HCT116 (cell line): ENCODE measurements at regions not wholly inside any gene's neighbourhood (a gene's known extent, or its start where the extent isn't known, plus 50 kb on each side); places are given as distances from the start of the nearest gene placed in this dataset.

ENCODE experiments used
- CEBPB ChIP-seq: IDR thresholded peaks from 2 replicates; pipeline ENCODE4 v1.6.1; 2012; ENCODE audit warnings: low read depth
- EZH2phosphoT487 ChIP-seq: fragments of 200-600 bp; IDR thresholded peaks from 2 replicates; pipeline ENCODE4 v1.6.1; 2018; ENCODE audit warnings: antibody characterized with exemption, borderline replicate concordance
- FOSL1 ChIP-seq: IDR thresholded peaks from 2 replicates; pipeline ENCODE4 v1.6.1; 2012; ENCODE audit warnings: low read depth
- JUND ChIP-seq: IDR thresholded peaks from 2 replicates; pipeline ENCODE4 v1.6.1; 2012
- POLR2A ChIP-seq: IDR thresholded peaks from 2 replicates; pipeline ENCODE4 v1.7.0; 2011; ENCODE audit warnings: borderline replicate concordance; ENCODE audit not compliant: insufficient read depth, insufficient read length; ENCODE audit errors: extremely low read depth
- RAD21 ChIP-seq: IDR thresholded peaks from 2 replicates; pipeline ENCODE4 v1.6.1; 2012; ENCODE audit warnings: low read depth, mild to moderate bottlenecking
- SIN3A ChIP-seq: IDR thresholded peaks from 2 replicates; pipeline ENCODE4 v1.6.1; 2012; ENCODE audit warnings: low read depth
- SRF ChIP-seq: IDR thresholded peaks from 2 replicates; pipeline ENCODE4 v1.6.1; 2012; ENCODE audit warnings: low read depth
- ZFX ChIP-seq: fragments of 450-650 bp; IDR thresholded peaks from 2 replicates; pipeline ENCODE4 v1.6.1; 2017
- ZNF274 ChIP-seq: fragments of 200-500 bp; sonication (Bioruptor generic); IDR thresholded peaks from 2 replicates; pipeline ENCODE4 v1.6.1; 2014; ENCODE audit warnings: mild to moderate bottlenecking, low read depth, low read length, inconsistent platforms
- TF ChIP-seq, protein P1 (sequence below), 3 experiments: fragments of 200-600 bp in 1 of 3; sonication (generic) in 1 of 3; IDR thresholded peaks in 2 of 3; conservative IDR thresholded peaks in 1 of 3; 2 replicates each; pipeline ENCODE4 v1.5.1; 2012 to 2017; ENCODE audit warnings: low read depth in 2 of 3, low read length in 2 of 3, antibody characterized with exemption in 1 of 3, borderline replicate concordance in 1 of 3, control low read depth in 1 of 3, mild to moderate bottlenecking in 1 of 3, mixed read lengths in 1 of 3, mixed run types in 1 of 3, moderate library complexity in 1 of 3; ENCODE audit not compliant: insufficient read depth in 1 of 3
- TF ChIP-seq, protein P2 (sequence below): IDR thresholded peaks from 2 replicates; pipeline ENCODE4 v1.6.1; 2012
- TF ChIP-seq, protein P3 (sequence below): IDR thresholded peaks from 2 replicates; pipeline ENCODE4 v1.6.1; 2011; ENCODE audit warnings: mild to moderate bottlenecking, low read length, moderate library complexity; ENCODE audit not compliant: insufficient replicate concordance; ENCODE audit errors: extremely low read depth
- TF ChIP-seq, protein P4 (sequence below): IDR thresholded peaks from 2 replicates; pipeline ENCODE4 v1.6.1; 2012; ENCODE audit warnings: low read depth

DNA sequence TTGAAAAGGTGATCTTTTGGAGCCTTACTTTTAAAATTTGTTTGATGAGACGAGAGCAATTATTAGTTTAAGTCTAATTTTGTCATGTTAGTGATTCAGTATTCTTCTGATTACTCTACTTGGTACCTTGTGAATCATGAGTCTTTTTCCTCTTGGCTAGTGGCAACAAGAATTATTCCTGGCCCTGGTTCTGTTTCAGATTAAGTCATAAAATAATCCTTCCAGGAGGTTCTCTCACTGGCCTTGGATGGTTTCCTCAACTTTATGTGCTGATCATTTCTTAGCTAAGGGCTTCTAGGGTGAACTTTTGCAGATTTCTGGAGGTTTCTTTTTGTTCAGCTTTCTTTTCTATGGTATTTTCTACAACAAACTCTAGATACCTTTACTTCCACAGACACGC is 741.8 kb upstream of the LUZP2 start:
- TF ChIP-seq, protein P1, sequence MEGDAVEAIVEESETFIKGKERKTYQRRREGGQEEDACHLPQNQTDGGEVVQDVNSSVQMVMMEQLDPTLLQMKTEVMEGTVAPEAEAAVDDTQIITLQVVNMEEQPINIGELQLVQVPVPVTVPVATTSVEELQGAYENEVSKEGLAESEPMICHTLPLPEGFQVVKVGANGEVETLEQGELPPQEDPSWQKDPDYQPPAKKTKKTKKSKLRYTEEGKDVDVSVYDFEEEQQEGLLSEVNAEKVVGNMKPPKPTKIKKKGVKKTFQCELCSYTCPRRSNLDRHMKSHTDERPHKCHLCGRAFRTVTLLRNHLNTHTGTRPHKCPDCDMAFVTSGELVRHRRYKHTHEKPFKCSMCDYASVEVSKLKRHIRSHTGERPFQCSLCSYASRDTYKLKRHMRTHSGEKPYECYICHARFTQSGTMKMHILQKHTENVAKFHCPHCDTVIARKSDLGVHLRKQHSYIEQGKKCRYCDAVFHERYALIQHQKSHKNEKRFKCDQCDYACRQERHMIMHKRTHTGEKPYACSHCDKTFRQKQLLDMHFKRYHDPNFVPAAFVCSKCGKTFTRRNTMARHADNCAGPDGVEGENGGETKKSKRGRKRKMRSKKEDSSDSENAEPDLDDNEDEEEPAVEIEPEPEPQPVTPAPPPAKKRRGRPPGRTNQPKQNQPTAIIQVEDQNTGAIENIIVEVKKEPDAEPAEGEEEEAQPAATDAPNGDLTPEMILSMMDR (IDR thresholded peaks at IDR 0.05 in 2 of 3, conservative IDR thresholded peaks at IDR 0.05 in 1 of 3; ENCODE audit: borderline replicate concordance in 1 of 3, insufficient read depth in 1 of 3, low read depth in 2 of 3, low read length in 2 of 3): no peak
- TF ChIP-seq SIN3A: no peak
- TF ChIP-seq, protein P2, sequence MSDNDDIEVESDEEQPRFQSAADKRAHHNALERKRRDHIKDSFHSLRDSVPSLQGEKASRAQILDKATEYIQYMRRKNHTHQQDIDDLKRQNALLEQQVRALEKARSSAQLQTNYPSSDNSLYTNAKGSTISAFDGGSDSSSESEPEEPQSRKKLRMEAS: no peak
- no peak for TF ChIP-seq POLR2A
- no peak for TF ChIP-seq ZFX
- TF ChIP-seq JUND: no peak
- TF ChIP-seq SRF: no peak
- TF ChIP-seq FOSL1: no peak
- no peak for TF ChIP-seq CEBPB
- no peak for TF ChIP-seq RAD21
- no peak for TF ChIP-seq ZNF274
- no peak for TF ChIP-seq EZH2phosphoT487
- TF ChIP-seq, protein P3, sequence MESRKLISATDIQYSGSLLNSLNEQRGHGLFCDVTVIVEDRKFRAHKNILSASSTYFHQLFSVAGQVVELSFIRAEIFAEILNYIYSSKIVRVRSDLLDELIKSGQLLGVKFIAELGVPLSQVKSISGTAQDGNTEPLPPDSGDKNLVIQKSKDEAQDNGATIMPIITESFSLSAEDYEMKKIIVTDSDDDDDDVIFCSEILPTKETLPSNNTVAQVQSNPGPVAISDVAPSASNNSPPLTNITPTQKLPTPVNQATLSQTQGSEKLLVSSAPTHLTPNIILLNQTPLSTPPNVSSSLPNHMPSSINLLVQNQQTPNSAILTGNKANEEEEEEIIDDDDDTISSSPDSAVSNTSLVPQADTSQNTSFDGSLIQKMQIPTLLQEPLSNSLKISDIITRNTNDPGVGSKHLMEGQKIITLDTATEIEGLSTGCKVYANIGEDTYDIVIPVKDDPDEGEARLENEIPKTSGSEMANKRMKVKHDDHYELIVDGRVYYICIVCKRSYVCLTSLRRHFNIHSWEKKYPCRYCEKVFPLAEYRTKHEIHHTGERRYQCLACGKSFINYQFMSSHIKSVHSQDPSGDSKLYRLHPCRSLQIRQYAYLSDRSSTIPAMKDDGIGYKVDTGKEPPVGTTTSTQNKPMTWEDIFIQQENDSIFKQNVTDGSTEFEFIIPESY: no peak
- TF ChIP-seq, protein P4, sequence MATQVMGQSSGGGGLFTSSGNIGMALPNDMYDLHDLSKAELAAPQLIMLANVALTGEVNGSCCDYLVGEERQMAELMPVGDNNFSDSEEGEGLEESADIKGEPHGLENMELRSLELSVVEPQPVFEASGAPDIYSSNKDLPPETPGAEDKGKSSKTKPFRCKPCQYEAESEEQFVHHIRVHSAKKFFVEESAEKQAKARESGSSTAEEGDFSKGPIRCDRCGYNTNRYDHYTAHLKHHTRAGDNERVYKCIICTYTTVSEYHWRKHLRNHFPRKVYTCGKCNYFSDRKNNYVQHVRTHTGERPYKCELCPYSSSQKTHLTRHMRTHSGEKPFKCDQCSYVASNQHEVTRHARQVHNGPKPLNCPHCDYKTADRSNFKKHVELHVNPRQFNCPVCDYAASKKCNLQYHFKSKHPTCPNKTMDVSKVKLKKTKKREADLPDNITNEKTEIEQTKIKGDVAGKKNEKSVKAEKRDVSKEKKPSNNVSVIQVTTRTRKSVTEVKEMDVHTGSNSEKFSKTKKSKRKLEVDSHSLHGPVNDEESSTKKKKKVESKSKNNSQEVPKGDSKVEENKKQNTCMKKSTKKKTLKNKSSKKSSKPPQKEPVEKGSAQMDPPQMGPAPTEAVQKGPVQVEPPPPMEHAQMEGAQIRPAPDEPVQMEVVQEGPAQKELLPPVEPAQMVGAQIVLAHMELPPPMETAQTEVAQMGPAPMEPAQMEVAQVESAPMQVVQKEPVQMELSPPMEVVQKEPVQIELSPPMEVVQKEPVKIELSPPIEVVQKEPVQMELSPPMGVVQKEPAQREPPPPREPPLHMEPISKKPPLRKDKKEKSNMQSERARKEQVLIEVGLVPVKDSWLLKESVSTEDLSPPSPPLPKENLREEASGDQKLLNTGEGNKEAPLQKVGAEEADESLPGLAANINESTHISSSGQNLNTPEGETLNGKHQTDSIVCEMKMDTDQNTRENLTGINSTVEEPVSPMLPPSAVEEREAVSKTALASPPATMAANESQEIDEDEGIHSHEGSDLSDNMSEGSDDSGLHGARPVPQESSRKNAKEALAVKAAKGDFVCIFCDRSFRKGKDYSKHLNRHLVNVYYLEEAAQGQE: no peak
